Sigmoid colon (tissue), 4 donors: ENCODE measurements at regions not wholly inside any gene's neighbourhood (a gene's known extent, or its start where the extent isn't known, plus 50 kb on each side); places are given as distances from the start of the nearest gene placed in this dataset.

Experiments
- CTCF ChIP-seq, 4 experiments: fragments of 450-650 bp in 3 of 4; fragments of 200-600 bp in 1 of 4; IDR thresholded peaks; one replicate each; pipeline ENCODE4 v1.5.1; 2016 to 2019; ENCODE audit warnings: antibody characterized with exemption in 4 of 4, mild to moderate bottlenecking in 3 of 4, moderate library complexity in 2 of 4
- EP300 ChIP-seq, 4 donors: sonication (generic); formaldehyde crosslinking; IDR thresholded peaks; one replicate each; pipeline ENCODE4 v1.6.1; 2017; ENCODE audit warnings: antibody characterized with exemption in 4 of 4
- POLR2A ChIP-seq, 2 donors: fragments of 450-650 bp; IDR thresholded peaks; one replicate each; pipeline ENCODE4 v1.6.1; 2016; ENCODE audit warnings: antibody characterized with exemption in 2 of 2, mild to moderate bottlenecking in 2 of 2, moderate library complexity in 2 of 2

- no peak for TF ChIP-seq CTCF (IDR thresholded peaks at IDR 0.05)
- TF ChIP-seq POLR2A (IDR thresholded peaks at IDR 0.05), result no peak
- no peak for TF ChIP-seq EP300 (IDR thresholded peaks at IDR 0.05)
Observed at GRCh38 chr2:37551783-37552182, 119.7 kb downstream of the CDC42EP3 start.
